ENCODE measurements at regions not wholly inside any gene's neighbourhood (a gene's known extent, or its start where the extent isn't known, plus 50 kb on each side); places are given as distances from the start of the nearest gene placed in this dataset.

GRCh38 chr2:129205176-129205575 lies 774.3 kb upstream of the RAB6C start:
- H3K9me2 ChIP-seq (replicated peaks; ENCODE audit: low read length), result no peaks in the 10 kb centered on the region
- H4K20me1 ChIP-seq (ENCODE audit: low read length), result no peaks in the 10 kb centered on the region
- no peaks in the 10 kb centered on the region for H3K36me3 ChIP-seq (ENCODE audit: low read depth, low read length)
- TF ChIP-seq EZH2 (IDR thresholded peaks at IDR 0.05; ENCODE audit: low read length, unreplicated experiment), result no peak
- TF ChIP-seq EZH2phosphoT487 (IDR thresholded peaks at IDR 0.05; ENCODE audit: borderline replicate concordance, low read length), result no peak
- H3K4me1 ChIP-seq (ENCODE audit: insufficient read depth, low read length), result no peaks in the 10 kb centered on the region
- H3K79me2 ChIP-seq (ENCODE audit: low read length), result no peaks in the 10 kb centered on the region
- no peaks in the 10 kb centered on the region; the same call in 1 of the 2 replicates for H3K27me3 ChIP-seq (ENCODE audit: low read length)
- intact Hi-C loops (cut with micrococcal nuclease), result no loop called here
- no peak overlapping the region for H3K9ac ChIP-seq (ENCODE audit: low read length)
- DNase-seq (no peak), ATAC-seq (no peak)
- no TSS peak for BruUV-seq (replicated peaks)
- no peak overlapping the region for H3K27ac ChIP-seq (ENCODE audit: low read length)
- POLR2A ChIA-PET (ENCODE audit: unreplicated experiment), result no interaction called here
- no peak overlapping the region for H3K4me2 ChIP-seq (ENCODE audit: low read length)
- H3K4me3 ChIP-seq (ENCODE audit: low read length), result no peak overlapping the region
- no peaks in the 10 kb centered on the region for H3K9me3 ChIP-seq (ENCODE audit: low read length)
- no peak overlapping the region for H2AFZ ChIP-seq (ENCODE audit: low read length)
- CTCF ChIA-PET, result no interaction called here
- no peaks in the 10 kb centered on the region for H3F3A ChIP-seq (ENCODE audit: low read length, unreplicated experiment)

DNA sequence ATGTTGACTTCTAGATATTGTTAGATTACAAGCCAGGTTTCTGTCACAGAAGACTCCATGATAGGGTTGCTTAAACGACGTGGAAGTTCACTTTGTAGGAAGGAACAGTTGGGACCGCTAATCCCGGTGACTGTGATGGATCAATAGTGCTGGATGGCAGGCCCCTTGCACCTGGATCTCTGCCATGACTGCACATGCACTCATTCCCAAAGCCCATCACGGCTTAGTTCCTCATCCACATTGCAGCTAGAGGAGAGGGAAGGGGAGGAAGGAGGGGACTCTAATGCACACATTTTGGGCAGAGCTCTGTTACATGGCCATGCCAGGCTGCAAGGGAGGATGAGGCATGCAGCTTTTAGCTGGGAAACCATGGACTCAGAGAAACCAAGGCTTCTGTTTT lies 773.7 kb upstream of the RAB6C start:
- no peak for DNase-seq

DNA sequence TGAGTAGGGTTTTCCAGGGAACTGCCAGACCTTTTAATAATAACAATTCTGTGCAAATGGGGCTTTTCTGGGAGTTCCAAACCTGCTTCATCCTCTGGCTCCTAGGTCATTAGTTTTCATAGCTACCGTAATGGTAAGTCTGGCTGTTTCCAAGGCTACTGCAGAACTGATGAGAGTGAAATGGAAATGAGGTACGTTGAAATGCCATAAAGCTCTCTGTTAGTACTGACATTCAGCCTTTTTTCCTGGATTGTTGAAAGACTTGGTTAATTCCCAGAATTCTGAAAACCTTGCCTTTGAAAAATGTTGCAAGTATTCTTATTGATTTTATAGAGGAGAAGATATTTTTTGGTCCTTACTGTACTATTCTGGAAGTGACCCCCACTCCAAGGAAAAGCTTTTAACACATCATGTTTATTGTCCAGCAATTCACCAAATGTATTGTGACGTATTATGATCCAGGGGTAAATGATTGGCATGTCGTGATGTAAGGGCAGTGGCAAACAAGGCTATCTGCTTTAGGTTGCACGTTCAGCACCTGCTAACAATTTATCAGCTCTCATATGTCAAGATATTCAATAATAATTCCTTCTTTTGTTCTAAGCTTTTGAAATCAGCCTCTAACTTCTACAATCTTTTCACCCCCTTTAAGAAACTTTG lies 767.0 kb upstream of the RAB6C start:
- Histone ChIP-seq H3K4me1 (ENCODE audit: insufficient read depth, low read length) (no peaks in the 10 kb centered on the region), H3K9me2 (replicated peaks; ENCODE audit: low read length) (no peaks in the 10 kb centered on the region), H4K20me1 (ENCODE audit: low read length) (no peaks in the 10 kb centered on the region), H3K27me3 (ENCODE audit: low read length) (no peaks in the 10 kb centered on the region), H3K79me2 (ENCODE audit: low read length) (no peaks in the 10 kb centered on the region), H3K27ac (ENCODE audit: low read length) (no peak overlapping the region), H3K36me3 (ENCODE audit: low read depth, low read length) (no peaks in the 10 kb centered on the region), H3F3A (ENCODE audit: low read length, unreplicated experiment) (no peaks in the 10 kb centered on the region), H3K9ac (ENCODE audit: low read length) (no peak overlapping the region), H3K4me3 (ENCODE audit: low read length) (no peak overlapping the region), H2AFZ (ENCODE audit: low read length) (no peak overlapping the region), H3K4me2 (ENCODE audit: low read length) (no peak overlapping the region), H3K9me3 (ENCODE audit: low read length) (no peaks in the 10 kb centered on the region)
- POLR2A ChIA-PET (ENCODE audit: unreplicated experiment), result no interaction called here
- TF ChIP-seq, protein P1, sequence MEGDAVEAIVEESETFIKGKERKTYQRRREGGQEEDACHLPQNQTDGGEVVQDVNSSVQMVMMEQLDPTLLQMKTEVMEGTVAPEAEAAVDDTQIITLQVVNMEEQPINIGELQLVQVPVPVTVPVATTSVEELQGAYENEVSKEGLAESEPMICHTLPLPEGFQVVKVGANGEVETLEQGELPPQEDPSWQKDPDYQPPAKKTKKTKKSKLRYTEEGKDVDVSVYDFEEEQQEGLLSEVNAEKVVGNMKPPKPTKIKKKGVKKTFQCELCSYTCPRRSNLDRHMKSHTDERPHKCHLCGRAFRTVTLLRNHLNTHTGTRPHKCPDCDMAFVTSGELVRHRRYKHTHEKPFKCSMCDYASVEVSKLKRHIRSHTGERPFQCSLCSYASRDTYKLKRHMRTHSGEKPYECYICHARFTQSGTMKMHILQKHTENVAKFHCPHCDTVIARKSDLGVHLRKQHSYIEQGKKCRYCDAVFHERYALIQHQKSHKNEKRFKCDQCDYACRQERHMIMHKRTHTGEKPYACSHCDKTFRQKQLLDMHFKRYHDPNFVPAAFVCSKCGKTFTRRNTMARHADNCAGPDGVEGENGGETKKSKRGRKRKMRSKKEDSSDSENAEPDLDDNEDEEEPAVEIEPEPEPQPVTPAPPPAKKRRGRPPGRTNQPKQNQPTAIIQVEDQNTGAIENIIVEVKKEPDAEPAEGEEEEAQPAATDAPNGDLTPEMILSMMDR (conservative IDR thresholded peaks at IDR 0.05; ENCODE audit: low read depth, low read length), result no peak
- no peak for TF ChIP-seq EZH2phosphoT487 (IDR thresholded peaks at IDR 0.05; ENCODE audit: borderline replicate concordance, low read length)
- ATAC-seq (no peak), DNase-seq (no peak)
- intact Hi-C loops (cut with micrococcal nuclease), result no loop called here
- BruUV-seq (replicated peaks), result no TSS peak
- CTCF ChIA-PET, result no interaction called here

More for the DNA sequence above, 773.7 kb upstream of the RAB6C start:
- no peaks in the 10 kb centered on the region for H3K9me3 ChIP-seq (ENCODE audit: low read length)
- no peaks in the 10 kb centered on the region for H3K79me2 ChIP-seq (ENCODE audit: low read length)
- H3K9ac ChIP-seq (ENCODE audit: low read length), result no peak overlapping the region
- no peak for TF ChIP-seq EZH2 (IDR thresholded peaks at IDR 0.05; ENCODE audit: low read length, unreplicated experiment)
- TF ChIP-seq, protein P1 (conservative IDR thresholded peaks at IDR 0.05; ENCODE audit: low read depth, low read length), result no peak
- TF ChIP-seq EZH2phosphoT487 (IDR thresholded peaks at IDR 0.05; ENCODE audit: borderline replicate concordance, low read length), result no peak
- no peak for ATAC-seq
- H3K4me3 ChIP-seq (ENCODE audit: low read length), result no peak overlapping the region
- BruUV-seq (replicated peaks), result no TSS peak
- POLR2A ChIA-PET (ENCODE audit: unreplicated experiment), result no interaction called here
- CTCF ChIA-PET, result no interaction called here
- H4K20me1 ChIP-seq (ENCODE audit: low read length), result no peaks in the 10 kb centered on the region
- no peak overlapping the region for H3K4me2 ChIP-seq (ENCODE audit: low read length)
- H3K36me3 ChIP-seq (ENCODE audit: low read depth, low read length), result no peaks in the 10 kb centered on the region
- no peak overlapping the region for H2AFZ ChIP-seq (ENCODE audit: low read length)
- no peak overlapping the region for H3K27ac ChIP-seq (ENCODE audit: low read length)
- no peaks in the 10 kb centered on the region for H3K9me2 ChIP-seq (replicated peaks; ENCODE audit: low read length)
- intact Hi-C loops (cut with micrococcal nuclease), result no loop called here
- H3K4me1 ChIP-seq (ENCODE audit: insufficient read depth, low read length), result no peaks in the 10 kb centered on the region
- no peaks in the 10 kb centered on the region for H3F3A ChIP-seq (ENCODE audit: low read length, unreplicated experiment)
- no peaks in the 10 kb centered on the region; the same call in 1 of the 2 replicates for H3K27me3 ChIP-seq (ENCODE audit: low read length)
